CD8-positive, alpha-beta memory T cell (primary cell): ENCODE measurements at regions not wholly inside any gene's neighbourhood (a gene's known extent, or its start where the extent isn't known, plus 50 kb on each side); places are given as distances from the start of the nearest gene placed in this dataset.

Source experiments
- CTCF ChIA-PET: fragments of 350-600 bp; sonication (Branson Sonifier 250); formaldehyde crosslinking; loops from one replicate; lab custom pipeline; 2021; ENCODE audit warnings: antibody characterized with exemption; lab: Charles Lee
- POLR2A ChIA-PET: fragments of 350-600 bp; sonication (Branson Sonifier 250); formaldehyde crosslinking; loops from one replicate; lab custom pipeline; 2021; ENCODE audit warnings: antibody characterized with exemption; lab: Charles Lee
- DNase-seq, 5 donors: peaks; one replicate each; pipeline versions ENCODE4 v3.0.0 to v3.0.0-alpha.2; 2020 to 2022; ENCODE audit warnings: mixed read lengths in 1 of 5
- H3K27ac ChIP-seq: one replicate; pipeline ENCODE4 v1.7.0; 2013; ENCODE audit warnings: low read depth, mild to moderate bottlenecking, low read length, moderate library complexity
- H3K27me3 ChIP-seq: 2 replicates; pipeline ENCODE4 v1.7.0; 2013; ENCODE audit warnings: low read length, mild to moderate bottlenecking; ENCODE audit not compliant: insufficient read depth, poor library complexity, severe bottlenecking
- H3K36me3 ChIP-seq: 2 replicates; pipeline ENCODE4 v1.7.0; 2013; ENCODE audit warnings: mild to moderate bottlenecking, low read length, moderate library complexity; ENCODE audit not compliant: insufficient read depth
- H3K4me1 ChIP-seq: 2 replicates; pipeline ENCODE4 v1.7.0; 2013; ENCODE audit warnings: mild to moderate bottlenecking, low read length, moderate library complexity; ENCODE audit not compliant: insufficient read depth
- H3K4me3 ChIP-seq: 2 replicates; pipeline ENCODE4 v1.7.0; 2013; ENCODE audit warnings: mild to moderate bottlenecking, low read length
- H3K9me3 ChIP-seq: 2 replicates; pipeline ENCODE4 v1.7.0; 2013; ENCODE audit warnings: mild to moderate bottlenecking, low read length
- H3K27ac Mint-ChIP-seq, 8 donors: one replicate each; pipeline ENCODE4 v1.8.0; 2020 to 2021; ENCODE audit warnings: mixed read lengths in 8 of 8, mild to moderate bottlenecking in 6 of 8, inconsistent platforms in 3 of 8, moderate library complexity in 3 of 8
- H3K27me3 Mint-ChIP-seq, 2 donors: one replicate each; pipeline ENCODE4 v1.8.0; 2020 to 2021; ENCODE audit warnings: mixed read lengths in 2 of 2, mild to moderate bottlenecking in 1 of 2, moderate library complexity in 1 of 2
- H3K36me3 Mint-ChIP-seq, 3 donors: one replicate each; pipeline ENCODE4 v1.8.0; 2020 to 2021; ENCODE audit warnings: mixed read lengths in 3 of 3, inconsistent platforms in 1 of 3, mild to moderate bottlenecking in 1 of 3
- H3K4me1 Mint-ChIP-seq, 3 donors: one replicate each; pipeline ENCODE4 v1.8.0; 2020 to 2021; ENCODE audit warnings: mixed read lengths in 3 of 3, inconsistent platforms in 1 of 3, mild to moderate bottlenecking in 1 of 3
- H3K4me3 Mint-ChIP-seq, 7 donors: one replicate each; pipeline ENCODE4 v1.8.0; 2020 to 2021; ENCODE audit warnings: mixed read lengths in 7 of 7, mild to moderate bottlenecking in 6 of 7, moderate library complexity in 4 of 7, inconsistent platforms in 2 of 7
- H3K9me3 Mint-ChIP-seq, 5 donors: one replicate each; pipeline ENCODE4 v1.8.0; 2020 to 2022; ENCODE audit warnings: mixed read lengths in 5 of 5, mild to moderate bottlenecking in 3 of 5, moderate library complexity in 2 of 5, inconsistent platforms in 1 of 5

DNA sequence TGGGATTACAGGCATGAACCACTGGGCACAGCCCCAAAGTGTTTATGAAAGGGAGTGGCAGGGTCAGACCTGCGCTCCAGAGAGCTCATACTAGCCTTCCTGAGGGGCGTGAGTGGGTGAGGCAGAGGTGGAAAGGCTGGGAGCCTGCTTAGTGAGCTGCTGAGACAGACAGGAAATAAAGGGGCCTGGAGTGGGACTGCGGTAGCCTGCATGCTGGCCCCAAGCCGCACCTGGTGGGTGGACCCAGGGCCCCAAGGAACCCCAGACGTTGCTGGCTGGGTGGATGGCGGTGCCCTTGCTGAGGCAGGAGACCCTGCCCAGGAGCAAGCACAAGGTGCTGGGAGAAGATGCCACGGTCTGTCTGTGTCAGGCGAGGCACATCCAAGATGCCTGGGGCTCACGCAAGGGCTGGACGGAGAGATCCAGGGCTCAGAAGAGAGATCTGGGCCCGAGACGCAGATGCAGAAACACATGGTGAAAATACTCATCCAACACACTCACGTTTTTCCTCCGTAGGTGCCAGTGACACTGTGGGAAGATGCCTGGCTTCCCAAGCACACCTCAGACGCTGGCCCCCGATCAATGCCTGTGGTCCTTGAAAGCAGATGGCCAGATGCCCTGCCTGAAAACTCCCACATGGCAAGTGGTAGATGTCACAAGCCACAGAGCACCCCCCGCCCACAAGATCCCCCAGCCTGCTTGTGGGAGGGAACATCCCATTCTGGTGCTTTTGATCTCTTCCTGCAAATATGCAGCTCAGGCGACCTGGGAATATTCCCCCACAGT lies 151.1 kb downstream of the GLI2 start:
- Histone ChIP-seq H3K4me3 (no peak overlapping the region), H3K36me3 (no peaks in the 10 kb centered on the region), H3K27me3 (no peaks in the 10 kb centered on the region), H3K4me1 (no peaks in the 10 kb centered on the region), H3K9me3 (no peaks in the 10 kb centered on the region), H3K27ac (no peak overlapping the region)
- no peak overlapping the region for H3K27ac Mint-ChIP-seq
- DNase-seq = peak in 1 of 5 donors; percentile 41
- H3K27me3 Mint-ChIP-seq = peaks cover 3 to 9% of the 10 kb centered on the region in 2 donors
- H3K9me3 Mint-ChIP-seq = no peaks in the 10 kb centered on the region
- ChIA-PET CTCF (no interaction called here), POLR2A (no interaction called here)
- no peaks in the 10 kb centered on the region for H3K4me1 Mint-ChIP-seq
- H3K36me3 Mint-ChIP-seq = no peaks in the 10 kb centered on the region
- H3K4me3 Mint-ChIP-seq = no peak overlapping the region

DNA sequence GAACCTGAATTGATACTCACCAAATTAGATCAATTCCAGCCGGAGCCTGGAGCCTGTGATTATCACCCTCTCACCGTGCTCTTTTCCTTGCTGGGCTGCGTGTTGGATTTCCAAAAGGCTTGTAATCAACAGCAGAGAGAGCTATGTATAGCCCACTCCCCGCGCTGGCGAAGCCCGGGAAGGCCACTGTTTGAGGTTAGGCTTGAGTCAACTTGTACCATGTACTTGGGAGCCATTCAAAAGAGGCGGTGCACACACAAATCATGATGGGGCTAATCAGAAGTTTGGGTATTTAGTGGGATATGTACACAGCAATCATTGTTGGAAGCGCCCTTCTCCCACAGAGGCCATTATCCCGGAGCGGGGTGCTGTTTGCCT lies 151.6 kb downstream of the GLI2 start:
- no peak for DNase-seq
- CTCF ChIA-PET = no interaction called here
- Mint-ChIP-seq H3K4me3 (no peak overlapping the region), H3K36me3 (no peaks in the 10 kb centered on the region), H3K9me3 (no peaks in the 10 kb centered on the region), H3K4me1 (no peaks in the 10 kb centered on the region), H3K27me3 (peaks cover 3 to 9% of the 10 kb centered on the region in 2 donors), H3K27ac (no peak overlapping the region)
- no peaks in the 10 kb centered on the region for H3K4me1 ChIP-seq
- H3K9me3 ChIP-seq = no peaks in the 10 kb centered on the region
- no peaks in the 10 kb centered on the region for H3K27me3 ChIP-seq
- H3K4me3 ChIP-seq = no peak overlapping the region
- no peaks in the 10 kb centered on the region for H3K36me3 ChIP-seq
- POLR2A ChIA-PET = no interaction called here
- H3K27ac ChIP-seq = no peak overlapping the region

- no peaks in the 10 kb centered on the region for H3K36me3 Mint-ChIP-seq
- no peaks in the 10 kb centered on the region for H3K4me1 Mint-ChIP-seq
- no peaks in the 10 kb centered on the region for H3K27me3 ChIP-seq
- H3K4me3 ChIP-seq = no peak overlapping the region
- ChIA-PET POLR2A (no interaction called here), CTCF (no interaction called here)
- no peaks in the 10 kb centered on the region for H3K9me3 ChIP-seq
- H3K27me3 Mint-ChIP-seq = peaks cover 3 to 7% of the 10 kb centered on the region in 2 donors
- no peaks in the 10 kb centered on the region for H3K4me1 ChIP-seq
- no peak overlapping the region for H3K27ac Mint-ChIP-seq
- H3K4me3 Mint-ChIP-seq = no peak overlapping the region
- DNase-seq = no peak
- no peaks in the 10 kb centered on the region for H3K9me3 Mint-ChIP-seq
- no peak overlapping the region for H3K27ac ChIP-seq
- no peaks in the 10 kb centered on the region for H3K36me3 ChIP-seq
These were observed 152.1 kb downstream of the GLI2 start for GRCh38 chr2:120887741-120888231.

GRCh38 chr2:120888851-120889250 lies 153.2 kb downstream of the GLI2 start:
- Histone ChIP-seq H3K27me3 (no peaks in the 10 kb centered on the region), H3K36me3 (no peaks in the 10 kb centered on the region), H3K27ac (no peak overlapping the region), H3K4me3 (no peak overlapping the region), H3K4me1 (no peaks in the 10 kb centered on the region), H3K9me3 (no peaks in the 10 kb centered on the region)
- CTCF ChIA-PET = no interaction called here
- H3K4me1 Mint-ChIP-seq = no peaks in the 10 kb centered on the region
- H3K27ac Mint-ChIP-seq = peak overlapping the region in 1 of 8 donors; percentile 44
- H3K27me3 Mint-ChIP-seq = peaks cover 3 to 4% of the 10 kb centered on the region in 2 donors
- POLR2A ChIA-PET = no interaction called here
- peak in 1 of 5 donors; percentile 22 for DNase-seq
- H3K4me3 Mint-ChIP-seq = no peak overlapping the region
- H3K9me3 Mint-ChIP-seq = no peaks in the 10 kb centered on the region
- H3K36me3 Mint-ChIP-seq = no peaks in the 10 kb centered on the region

- ChIA-PET CTCF (no interaction called here), POLR2A (no interaction called here)
- Histone ChIP-seq H3K36me3 (no peaks in the 10 kb centered on the region), H3K9me3 (no peaks in the 10 kb centered on the region), H3K4me3 (no peak overlapping the region), H3K4me1 (no peaks in the 10 kb centered on the region), H3K27me3 (no peaks in the 10 kb centered on the region), H3K27ac (no peak overlapping the region)
- H3K9me3 Mint-ChIP-seq = no peaks in the 10 kb centered on the region
- H3K27ac Mint-ChIP-seq = no peak overlapping the region
- peaks cover under 1 to 1% of the 10 kb centered on the region in 2 donors for H3K27me3 Mint-ChIP-seq
- H3K4me1 Mint-ChIP-seq = no peaks in the 10 kb centered on the region
- no peak for DNase-seq
- no peaks in the 10 kb centered on the region for H3K36me3 Mint-ChIP-seq
- H3K4me3 Mint-ChIP-seq = no peak overlapping the region
These were observed 154.3 kb downstream of the GLI2 start for GRCh38 chr2:120889936-120890335.

DNA sequence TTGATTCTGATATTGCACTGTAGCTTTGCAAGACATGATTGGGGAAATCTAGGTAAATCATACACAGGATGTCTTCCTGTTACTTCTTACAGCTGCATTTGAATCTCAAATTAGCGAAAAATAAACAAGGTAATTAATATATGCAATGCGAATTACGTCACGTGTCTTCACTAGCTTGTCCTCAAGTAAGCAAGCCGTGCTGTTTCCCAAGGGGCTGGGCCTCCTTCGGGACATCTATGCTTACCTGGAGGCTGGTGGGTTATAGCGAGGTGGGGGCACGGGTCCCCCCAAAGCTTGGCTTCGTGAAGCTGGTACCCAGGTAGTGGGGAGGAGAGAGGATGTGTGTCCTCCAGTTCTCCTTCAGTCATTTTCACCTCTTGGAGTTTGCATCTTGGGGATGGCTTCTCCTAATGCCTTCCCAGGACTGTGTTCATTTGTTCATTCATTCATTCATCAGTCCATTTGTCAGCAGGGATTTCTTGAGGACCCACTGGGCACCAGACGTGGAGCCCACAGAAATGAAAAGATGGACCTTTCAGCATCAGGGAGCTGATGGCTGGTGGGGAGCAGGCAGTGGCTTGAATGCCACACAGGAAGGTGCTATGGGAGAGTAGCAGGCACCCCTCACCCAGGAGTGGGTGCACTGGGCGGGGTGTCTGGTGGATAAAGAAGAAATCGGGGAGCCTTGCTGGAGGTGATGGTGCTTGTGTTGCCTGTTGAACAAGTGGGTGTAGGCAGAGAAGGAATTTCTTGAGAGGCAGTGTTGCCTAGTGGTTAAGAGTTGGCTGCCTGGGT lies 155.1 kb downstream of the GLI2 start:
- H3K4me1 ChIP-seq = no peaks in the 10 kb centered on the region
- Mint-ChIP-seq H3K9me3 (no peaks in the 10 kb centered on the region), H3K4me3 (no peak overlapping the region), H3K36me3 (no peaks in the 10 kb centered on the region), H3K27me3 (peaks cover 0 to 2% of the 10 kb centered on the region in 2 donors), H3K27ac (no peak overlapping the region), H3K4me1 (no peaks in the 10 kb centered on the region)
- H3K27ac ChIP-seq = no peak overlapping the region
- H3K27me3 ChIP-seq = no peaks in the 10 kb centered on the region
- H3K4me3 ChIP-seq = no peak overlapping the region
- H3K9me3 ChIP-seq = no peaks in the 10 kb centered on the region
- peak in 1 of 5 donors; percentile 17 for DNase-seq
- ChIA-PET POLR2A (no interaction called here), CTCF (no interaction called here)
- H3K36me3 ChIP-seq = no peaks in the 10 kb centered on the region

DNA sequence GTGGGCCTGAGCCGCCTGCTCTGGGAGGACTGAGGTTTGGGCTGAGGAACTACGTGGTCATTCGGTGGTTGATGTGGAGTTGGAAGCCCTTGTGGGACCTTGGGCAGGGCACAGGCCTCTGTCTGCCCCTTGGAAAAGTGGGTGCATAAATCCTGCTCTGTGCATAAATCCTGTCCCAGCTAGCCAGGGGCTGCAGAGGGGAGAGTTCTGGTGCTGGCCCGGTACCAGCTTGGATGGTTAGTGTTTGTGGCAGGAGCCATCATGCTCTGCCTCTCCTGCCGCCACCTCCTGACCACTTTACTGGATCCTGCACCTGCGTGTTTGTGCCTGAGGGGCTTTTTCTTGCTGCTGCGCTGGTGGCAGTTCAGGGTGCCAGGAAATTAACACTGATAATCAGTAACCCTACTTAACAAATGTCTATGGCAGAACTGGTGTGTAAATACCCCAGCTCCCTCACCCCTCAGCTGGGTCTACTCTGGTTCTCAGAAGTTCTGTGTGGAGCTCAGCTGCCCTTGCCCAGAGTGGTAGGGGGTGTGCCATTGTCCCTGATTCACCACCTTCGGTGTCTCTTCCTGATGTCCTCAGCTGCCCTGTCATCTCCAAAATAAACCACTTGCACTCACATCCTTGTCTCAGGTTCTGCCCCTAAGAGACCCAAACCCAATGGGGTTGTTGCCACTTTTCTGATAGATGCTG lies 156.8 kb downstream of the GLI2 start:
- Mint-ChIP-seq H3K36me3 (no peaks in the 10 kb centered on the region), H3K4me1 (no peaks in the 10 kb centered on the region), H3K4me3 (no peak overlapping the region), H3K27ac (no peak overlapping the region), H3K9me3 (no peaks in the 10 kb centered on the region), H3K27me3 (peaks cover 0 to 4% of the 10 kb centered on the region in 2 donors)
- CTCF ChIA-PET = no interaction called here
- no peak for DNase-seq
- POLR2A ChIA-PET = no interaction called here
- Histone ChIP-seq H3K36me3 (no peaks in the 10 kb centered on the region), H3K27me3 (no peaks in the 10 kb centered on the region), H3K9me3 (no peaks in the 10 kb centered on the region), H3K27ac (no peak overlapping the region), H3K4me1 (no peaks in the 10 kb centered on the region), H3K4me3 (no peak overlapping the region)
